Neuron (in vitro differentiated cells): ENCODE measurements at regions not wholly inside any gene's neighbourhood (a gene's known extent, or its start where the extent isn't known, plus 50 kb on each side); places are given as distances from the start of the nearest gene placed in this dataset.
A peak's percentile ranks its signal among the peaks of the same experiment; 100 is the strongest.

Source experiments
- H2AFZ ChIP-seq: one replicate; pipeline ENCODE4 v1.6.1; 2013; ENCODE audit warnings: low read depth, mild to moderate bottlenecking, inconsistent platforms, low read length, moderate library complexity
- H3K27me3 ChIP-seq: one replicate; pipeline ENCODE4 v1.6.1; 2013; ENCODE audit warnings: low read length; ENCODE audit not compliant: insufficient read depth
- H3K36me3 ChIP-seq: one replicate; pipeline ENCODE4 v1.6.1; 2013; ENCODE audit warnings: low read length; ENCODE audit not compliant: insufficient read depth
- H3K4me1 ChIP-seq: one replicate; pipeline ENCODE4 v1.6.1; 2013; ENCODE audit warnings: low read length; ENCODE audit not compliant: insufficient read depth
- H3K4me3 ChIP-seq: 2 replicates; pipeline ENCODE4 v1.5.1; 2013; ENCODE audit warnings: mild to moderate bottlenecking, low read length, moderate library complexity
- H3K9me3 ChIP-seq: one replicate; pipeline ENCODE4 v1.6.1; 2013; ENCODE audit warnings: low read length

- no peak overlapping the region for H2AFZ ChIP-seq
- no peaks in the 10 kb centered on the region for H3K27me3 ChIP-seq
- H3K9me3 ChIP-seq, result no peaks in the 10 kb centered on the region
- no peaks in the 10 kb centered on the region for H3K36me3 ChIP-seq
- H3K4me3 ChIP-seq, result no peak overlapping the region
- H3K4me1 ChIP-seq, result no peaks in the 10 kb centered on the region
Measured at GRCh38 chr12:92524489-92524888, 178.3 kb upstream of the PLEKHG7 start.

DNA sequence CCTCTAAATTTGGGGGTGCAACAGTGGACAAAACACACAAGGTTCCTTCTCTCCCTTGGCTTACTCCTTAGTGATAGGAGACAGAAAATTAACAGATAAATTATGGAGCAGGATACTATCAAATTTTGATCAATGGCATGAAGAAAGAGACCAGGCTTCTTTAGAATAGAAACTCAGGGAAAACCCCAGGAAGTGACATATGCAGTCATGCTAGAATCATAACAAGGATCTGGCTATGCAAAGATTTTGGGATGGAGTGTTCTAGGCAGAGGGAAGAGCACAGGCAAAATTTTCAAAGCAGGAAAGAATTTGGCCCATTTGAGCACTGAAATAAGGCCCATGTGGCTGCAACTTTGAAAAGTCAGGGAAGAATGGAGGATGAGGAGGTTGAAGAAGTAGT is 182.3 kb upstream of the PLEKHG7 start:
- Histone ChIP-seq H3K9me3 (no peaks in the 10 kb centered on the region), H3K4me3 (no peak overlapping the region), H3K27me3 (no peaks in the 10 kb centered on the region), H3K4me1 (no peaks in the 10 kb centered on the region), H3K36me3 (no peaks in the 10 kb centered on the region), H2AFZ (no peak overlapping the region)

DNA sequence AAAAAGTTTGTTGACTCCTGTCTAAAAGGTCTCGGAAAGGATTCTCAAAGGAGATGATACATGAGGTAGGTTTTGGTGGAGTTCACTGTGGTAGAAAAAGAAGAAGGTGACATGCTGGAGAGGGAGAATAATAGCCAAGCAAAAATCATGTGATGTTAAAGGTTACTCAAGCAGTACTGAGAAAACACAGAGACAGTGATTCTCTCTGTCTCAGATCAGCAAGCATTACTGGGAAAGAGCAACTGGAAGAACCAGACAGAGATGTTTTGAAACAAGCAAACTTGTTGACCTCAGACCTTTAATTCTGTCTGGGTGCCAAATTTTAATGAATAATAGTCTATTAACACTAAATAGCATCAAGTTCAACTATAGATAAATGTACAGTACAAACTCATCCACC is 183.5 kb upstream of the PLEKHG7 start:
- Histone ChIP-seq H3K9me3 (no peaks in the 10 kb centered on the region), H3K4me1 (no peaks in the 10 kb centered on the region), H3K27me3 (no peaks in the 10 kb centered on the region), H2AFZ (no peak overlapping the region), H3K4me3 (no peak overlapping the region), H3K36me3 (no peaks in the 10 kb centered on the region)

- H3K4me1 ChIP-seq, result no peaks in the 10 kb centered on the region
- no peak overlapping the region for H2AFZ ChIP-seq
- H3K27me3 ChIP-seq, result no peaks in the 10 kb centered on the region
- no peaks in the 10 kb centered on the region for H3K36me3 ChIP-seq
- H3K9me3 ChIP-seq, result no peaks in the 10 kb centered on the region
- H3K4me3 ChIP-seq, result no peak overlapping the region
Measured at GRCh38 chr12:92518071-92518470, 184.7 kb upstream of the PLEKHG7 start.

GRCh38 chr12:92516277-92516600 is 186.6 kb upstream of the PLEKHG7 start:
- H3K4me3 ChIP-seq, result no peak overlapping the region
- H3K4me1 ChIP-seq, result no peaks in the 10 kb centered on the region
- no peaks in the 10 kb centered on the region for H3K36me3 ChIP-seq
- H3K9me3 ChIP-seq, result no peaks in the 10 kb centered on the region
- H3K27me3 ChIP-seq, result no peaks in the 10 kb centered on the region
- no peak overlapping the region for H2AFZ ChIP-seq

- Histone ChIP-seq H2AFZ (no peak overlapping the region), H3K4me3 (no peak overlapping the region), H3K36me3 (no peaks in the 10 kb centered on the region), H3K9me3 (no peaks in the 10 kb centered on the region), H3K27me3 (no peaks in the 10 kb centered on the region), H3K4me1 (no peaks in the 10 kb centered on the region)
Measured at GRCh38 chr12:92513231-92513730, 189.5 kb upstream of the PLEKHG7 start.

DNA sequence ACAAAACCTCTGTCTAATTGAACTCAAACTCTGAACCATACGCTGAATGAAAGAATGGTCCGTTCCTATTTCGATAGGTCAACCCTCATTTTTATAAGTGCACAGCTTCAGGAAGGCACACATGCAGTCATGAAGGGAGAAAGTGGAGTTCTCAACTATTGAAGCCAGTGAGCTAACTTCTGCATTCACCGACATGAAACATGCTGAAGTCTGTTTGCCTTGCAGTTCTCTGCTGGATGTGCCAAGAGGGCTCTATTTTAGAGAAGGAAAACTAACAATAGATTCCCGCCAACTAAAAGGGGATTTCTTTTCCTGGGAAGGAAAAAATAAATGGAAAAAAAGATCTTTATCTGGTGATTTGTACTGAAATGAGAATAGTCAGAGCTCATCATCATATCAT is 191.0 kb upstream of the PLEKHG7 start:
- Histone ChIP-seq H3K4me3 (no peak overlapping the region), H2AFZ (no peak overlapping the region), H3K27me3 (no peaks in the 10 kb centered on the region), H3K9me3 (no peaks in the 10 kb centered on the region), H3K36me3 (no peaks in the 10 kb centered on the region), H3K4me1 (no peaks in the 10 kb centered on the region)

GRCh38 chr12:92509156-92509738 is 193.5 kb upstream of the PLEKHG7 start:
- Histone ChIP-seq H3K36me3 (no peaks in the 10 kb centered on the region), H3K27me3 (no peaks in the 10 kb centered on the region), H3K9me3 (no peaks in the 10 kb centered on the region), H3K4me1 (peaks cover 22% of the 10 kb centered on the region), H3K4me3 (no peak overlapping the region), H2AFZ (no peak overlapping the region)

DNA sequence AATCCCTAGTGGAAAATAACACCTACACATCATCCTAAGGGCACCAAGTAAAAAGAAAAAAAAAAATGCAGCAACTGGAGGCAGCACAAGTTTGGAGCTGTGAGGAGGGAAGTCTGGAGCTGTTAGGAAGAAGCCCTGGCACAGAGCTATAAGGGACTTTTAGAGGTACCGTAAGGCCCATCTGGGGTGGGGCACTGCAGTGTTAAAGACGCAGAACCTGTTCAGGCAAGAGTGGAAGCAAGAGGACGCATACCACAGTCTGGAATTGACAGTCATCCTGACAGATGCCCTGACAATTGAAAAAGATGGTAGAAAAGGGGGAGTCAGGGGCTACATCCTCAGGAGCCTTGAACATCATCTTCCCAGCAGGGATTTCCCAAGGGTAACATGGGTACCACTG is 195.9 kb upstream of the PLEKHG7 start:
- Histone ChIP-seq H3K4me3 (no peak overlapping the region), H3K27me3 (no peaks in the 10 kb centered on the region), H3K36me3 (no peaks in the 10 kb centered on the region), H3K4me1 (peaks cover 23% of the 10 kb centered on the region), H2AFZ (no peak overlapping the region), H3K9me3 (no peaks in the 10 kb centered on the region)

GRCh38 chr12:92506460-92506859 is 196.3 kb upstream of the PLEKHG7 start:
- H3K4me3 ChIP-seq, result no peak overlapping the region
- no peaks in the 10 kb centered on the region for H3K9me3 ChIP-seq
- no peaks in the 10 kb centered on the region for H3K27me3 ChIP-seq
- H3K4me1 ChIP-seq, result peaks cover 23% of the 10 kb centered on the region
- no peak overlapping the region for H2AFZ ChIP-seq
- H3K36me3 ChIP-seq, result no peaks in the 10 kb centered on the region

DNA sequence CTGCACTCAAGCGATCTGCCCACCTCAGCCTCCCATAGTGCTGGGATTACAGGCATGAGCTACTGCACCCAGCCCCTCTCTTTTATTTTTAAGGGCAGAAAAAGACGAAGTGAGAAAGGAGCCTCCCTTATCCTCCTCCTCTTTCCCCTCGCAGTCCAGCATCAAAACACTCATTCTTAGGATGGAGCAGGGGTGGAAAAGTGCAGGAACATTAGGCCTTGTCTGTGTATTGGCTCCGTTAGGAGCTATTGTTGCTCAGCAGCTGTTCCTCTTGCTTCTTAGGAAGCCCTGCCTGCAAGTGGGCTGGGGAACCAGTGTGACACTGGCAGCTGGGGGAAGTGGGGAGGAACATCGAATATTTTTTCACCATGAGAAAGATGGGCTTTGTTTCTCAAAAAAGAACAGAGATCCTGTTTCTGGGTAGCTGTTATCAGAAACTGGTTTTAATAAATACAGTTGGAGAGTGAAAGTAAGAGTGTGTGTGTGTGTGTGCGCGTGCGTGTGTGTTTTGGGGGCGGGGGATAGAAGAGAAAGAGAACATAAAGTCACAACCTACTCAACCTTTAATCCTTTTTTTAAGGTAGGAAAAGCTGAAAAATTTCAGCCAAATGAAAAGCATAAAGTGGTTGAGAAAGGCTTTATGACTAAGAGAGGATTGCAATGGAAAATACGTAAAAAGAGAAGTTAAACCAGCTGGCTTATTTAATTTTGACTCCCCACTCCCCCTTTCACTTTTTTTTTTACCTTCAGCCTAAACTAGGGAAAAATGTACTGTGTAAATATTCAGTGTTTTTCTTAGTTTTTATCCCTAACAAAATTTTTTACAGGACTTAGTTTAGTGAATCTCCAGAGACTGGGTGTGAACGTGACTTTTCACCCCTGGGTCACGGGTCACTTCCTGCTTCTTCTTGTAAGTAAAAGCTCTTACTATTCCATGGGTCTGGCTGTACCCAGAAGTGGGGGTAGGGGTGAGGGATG is 197.2 kb upstream of the PLEKHG7 start:
- H3K9me3 ChIP-seq, result no peaks in the 10 kb centered on the region
- peak overlapping the region; percentile 49 for H3K4me3 ChIP-seq
- H3K36me3 ChIP-seq, result no peaks in the 10 kb centered on the region
- no peaks in the 10 kb centered on the region for H3K27me3 ChIP-seq
- H3K4me1 ChIP-seq, result peaks cover 23% of the 10 kb centered on the region
- peak overlapping the region; percentile 84 for H2AFZ ChIP-seq

GRCh38 chr12:92504594-92504981 is 198.2 kb upstream of the PLEKHG7 start:
- H3K4me3 ChIP-seq, result no peak overlapping the region
- no peaks in the 10 kb centered on the region for H3K27me3 ChIP-seq
- no peaks in the 10 kb centered on the region for H3K36me3 ChIP-seq
- H2AFZ ChIP-seq, result no peak overlapping the region
- no peaks in the 10 kb centered on the region for H3K9me3 ChIP-seq
- peaks cover 23% of the 10 kb centered on the region for H3K4me1 ChIP-seq

GRCh38 chr12:92503971-92504593 is 198.7 kb upstream of the PLEKHG7 start:
- Histone ChIP-seq H3K4me1 (peaks cover 23% of the 10 kb centered on the region), H3K27me3 (no peaks in the 10 kb centered on the region), H3K4me3 (no peak overlapping the region), H3K9me3 (no peaks in the 10 kb centered on the region), H2AFZ (no peak overlapping the region), H3K36me3 (no peaks in the 10 kb centered on the region)
